Transverse colon (tissue), 4 donors: ENCODE measurements at regions not wholly inside any gene's neighbourhood (a gene's known extent, or its start where the extent isn't known, plus 50 kb on each side); places are given as distances from the start of the nearest gene placed in this dataset.

Experiments
- DNase-seq: peaks from one replicate; pipeline ENCODE4 v3.0.0-alpha.2; 2019
- H3K27ac ChIP-seq, 4 donors: fragments of 200-600 bp; sonication (generic); 2 replicates each; pipeline ENCODE4 v1.5.1; 2016 to 2018; ENCODE audit warnings: inconsistent platforms in 4 of 4
- H3K27me3 ChIP-seq: fragments of 200-600 bp; sonication (generic); 2 replicates; pipeline ENCODE4 v1.5.1; 2017; ENCODE audit warnings: inconsistent platforms
- H3K36me3 ChIP-seq, 4 donors: fragments of 200-600 bp; sonication (generic); 2 replicates each; pipeline ENCODE4 v1.5.1; 2017 to 2019; ENCODE audit warnings: inconsistent platforms in 4 of 4
- H3K4me1 ChIP-seq, 4 donors: fragments of 200-600 bp; sonication (generic); 2 replicates each; pipeline ENCODE4 v1.5.1; 2017 to 2020; ENCODE audit warnings: inconsistent platforms in 4 of 4
- H3K4me3 ChIP-seq, 4 donors: fragments of 200-600 bp; sonication (generic); 1 replicate in 1 of 4; 2 replicates in 3 of 4; pipeline versions ENCODE4 v1.5.1 to v1.6.1; 2017 to 2019; ENCODE audit warnings: inconsistent platforms in 4 of 4
- H3K9me3 ChIP-seq, 2 donors: fragments of 200-600 bp; sonication (generic); 2 replicates each; pipeline ENCODE4 v1.5.1; 2017 to 2019; ENCODE audit warnings: inconsistent platforms in 2 of 2
- CTCF ChIP-seq, 5 experiments: fragments of 200-600 bp in 3 of 5; fragments of 450-650 bp in 2 of 5; sonication (generic) in 3 of 5; IDR thresholded peaks; 1 replicate in 2 of 5; 2 replicates in 3 of 5; pipeline ENCODE4 v1.5.1; 2016 to 2017; ENCODE audit warnings: antibody characterized with exemption in 5 of 5, inconsistent platforms in 3 of 5, mild to moderate bottlenecking in 2 of 5, moderate library complexity in 1 of 5
- EP300 ChIP-seq: sonication (generic); formaldehyde crosslinking; IDR thresholded peaks from one replicate; pipeline ENCODE4 v1.6.1; 2017; ENCODE audit warnings: antibody characterized with exemption, low read depth
- POLR2A ChIP-seq: fragments of 450-650 bp; IDR thresholded peaks from one replicate; pipeline ENCODE4 v1.6.1; 2016; ENCODE audit warnings: antibody characterized with exemption, mild to moderate bottlenecking, moderate library complexity
- POLR2AphosphoS5 ChIP-seq, 3 donors: sonication (generic); formaldehyde crosslinking; IDR thresholded peaks; one replicate each; pipeline ENCODE4 v1.6.1; 2016; ENCODE audit warnings: antibody characterized with exemption in 3 of 3
- WGBS, 2 donors: methylation state at CpG; one replicate each; pipeline ENCODE4 v1.1.5; 2018; ENCODE audit warnings: low coverage in 1 of 2; 5-methylcytosine and 5-hydroxymethylcytosine counted together
- in situ Hi-C, 4 donors: fragments of 200-750 bp; cut with MboI; loops; one replicate each; pipeline versions ENCODE4 v1.15.0 to v1.15.1; 2017; ENCODE audit warnings: low sequenced_read_pairs in 3 of 4, low pct_ligation_motif_present in 1 of 4, low pct_unique_long_range_greater_than_20kb in 1 of 4
- intact Hi-C: fragments of 100-400 bp; cut with DNase I; formaldehyde crosslinking; loops from one replicate; pipeline ENCODE4 v1.15.1; 2023; ENCODE audit warnings: low total_unique reads

- Histone ChIP-seq H3K36me3 (no peaks in the 10 kb centered on the region), H3K9me3 (no peaks in the 10 kb centered on the region), H3K4me1 (peaks cover 0 to 3% (median 0%) of the 10 kb centered on the region in 4 donors), H3K4me3 (no peak overlapping the region), H3K27me3 (peaks cover 55% of the 10 kb centered on the region), H3K27ac (no peak overlapping the region)
- intact Hi-C loops = no loop called here
- no peak for TF ChIP-seq POLR2AphosphoS5 (IDR thresholded peaks at IDR 0.05)
- 42 to 50% methylated on average over 1 to 2 of the region's 2 CpGs for WGBS, 2 donors
- DNase-seq = no peak
- in situ Hi-C loops = no loop called here
These were observed 381.8 kb downstream of the RRAGC start for GRCh38 chr1:38477811-38478210.

- H3K4me1 ChIP-seq = peaks cover 0 to 3% (median 0%) of the 10 kb centered on the region in 4 donors
- H3K9me3 ChIP-seq = no peaks in the 10 kb centered on the region
- whole genome bisulfite sequencing, 2 donors = 40 to 68% methylated on average over 1 to 12 of the region's 12 CpGs
- intact Hi-C loops (no loop called here), in situ Hi-C loops (no loop called here)
- TF ChIP-seq POLR2A = no peak
- TF ChIP-seq EP300 = no peak
- TF ChIP-seq POLR2AphosphoS5 (IDR thresholded peaks at IDR 0.05) = no peak
- TF ChIP-seq CTCF (IDR thresholded peaks at IDR 0.05) = no peak
- peaks cover 61% of the 10 kb centered on the region for H3K27me3 ChIP-seq
- DNase-seq = no peak
- no peak overlapping the region for H3K4me3 ChIP-seq
- no peaks in the 10 kb centered on the region for H3K36me3 ChIP-seq
- H3K27ac ChIP-seq = no peak overlapping the region
These were observed 382.8 kb downstream of the RRAGC start for GRCh38 chr1:38476850-38477178.

GRCh38 chr1:38476111-38476849 is 383.3 kb downstream of the RRAGC start:
- intact Hi-C loops = no loop called here
- peak overlapping the region in 1 of 4 donors; percentile 35 for H3K4me3 ChIP-seq

GRCh38 chr1:38475624-38476005 is 384.0 kb downstream of the RRAGC start:
- peak overlapping the region in 1 of 4 donors; percentile 35 for H3K4me3 ChIP-seq
- no peak for DNase-seq
- TF ChIP-seq POLR2A = peak; percentile 0
- TF ChIP-seq EP300 = no peak
- TF ChIP-seq CTCF (IDR thresholded peaks at IDR 0.05) = no peak
- peaks cover 68% of the 10 kb centered on the region for H3K27me3 ChIP-seq
- H3K27ac ChIP-seq = peak overlapping the region in 3 of 4 donors; percentile 20 to 57 (median 28)
- peaks cover 0 to 3% (median 0%) of the 10 kb centered on the region in 4 donors for H3K4me1 ChIP-seq
- H3K36me3 ChIP-seq = no peaks in the 10 kb centered on the region
- H3K9me3 ChIP-seq = no peaks in the 10 kb centered on the region
- intact Hi-C loops (no loop called here), in situ Hi-C loops (no loop called here)
- WGBS, 2 donors = 65% methylated on average over 6 of the region's 6 CpGs; no CpG with 5 or more reads in 1 of the 2 donors

More at GRCh38 chr1:38476111-38476849, 383.3 kb downstream of the RRAGC start:
- in situ Hi-C loops = no loop called here
- 16 to 20% methylated on average over 5 to 46 of the region's 46 CpGs for WGBS, 2 donors
- H3K36me3 ChIP-seq = no peaks in the 10 kb centered on the region
- DNase-seq = no peak
- H3K4me1 ChIP-seq = peaks cover 0 to 3% (median 0%) of the 10 kb centered on the region in 4 donors
- TF ChIP-seq POLR2AphosphoS5 (IDR thresholded peaks at IDR 0.05) (no peak), POLR2A (no peak), CTCF (IDR thresholded peaks at IDR 0.05) (no peak), EP300 (no peak)
- no peaks in the 10 kb centered on the region for H3K9me3 ChIP-seq
- peaks cover 63% of the 10 kb centered on the region for H3K27me3 ChIP-seq
- H3K27ac ChIP-seq = no peak overlapping the region
